HL-60 (cell line): ENCODE measurements at regions not wholly inside any gene's neighbourhood (a gene's known extent, or its start where the extent isn't known, plus 50 kb on each side); places are given as distances from the start of the nearest gene placed in this dataset.

Experiments used
- CTCF ChIP-seq: IDR thresholded peaks from one replicate; pipeline ENCODE4 v1.5.1; 2011; ENCODE audit warnings: low read length, control low read depth, inconsistent platforms; ENCODE audit not compliant: insufficient read depth
- GABPA ChIP-seq: IDR thresholded peaks from 2 replicates; pipeline ENCODE4 v1.6.1; 2012; ENCODE audit warnings: low read depth
- POLR2AphosphoS5 ChIP-seq: IDR thresholded peaks from 2 replicates; pipeline ENCODE4 v1.6.1; 2012; ENCODE audit warnings: low read depth
- REST ChIP-seq: IDR thresholded peaks from 2 replicates; pipeline ENCODE4 v1.6.1; 2012; ENCODE audit warnings: low read depth; ENCODE audit not compliant: insufficient replicate concordance
- SPI1 ChIP-seq: IDR thresholded peaks from 2 replicates; pipeline ENCODE4 v1.6.1; 2012; ENCODE audit warnings: low read depth, mild to moderate bottlenecking, borderline replicate concordance

- no peak for TF ChIP-seq CTCF
- TF ChIP-seq REST, result no peak
- TF ChIP-seq GABPA, result no peak
- no peak for TF ChIP-seq SPI1
- TF ChIP-seq POLR2AphosphoS5, result no peak
These were observed 67.3 kb upstream of the CCN6 start for GRCh38 chr6:111986651-111987050.
